ENCODE measurements at regions not wholly inside any gene's neighbourhood (a gene's known extent, or its start where the extent isn't known, plus 50 kb on each side); places are given as distances from the start of the nearest gene placed in this dataset.

DNA sequence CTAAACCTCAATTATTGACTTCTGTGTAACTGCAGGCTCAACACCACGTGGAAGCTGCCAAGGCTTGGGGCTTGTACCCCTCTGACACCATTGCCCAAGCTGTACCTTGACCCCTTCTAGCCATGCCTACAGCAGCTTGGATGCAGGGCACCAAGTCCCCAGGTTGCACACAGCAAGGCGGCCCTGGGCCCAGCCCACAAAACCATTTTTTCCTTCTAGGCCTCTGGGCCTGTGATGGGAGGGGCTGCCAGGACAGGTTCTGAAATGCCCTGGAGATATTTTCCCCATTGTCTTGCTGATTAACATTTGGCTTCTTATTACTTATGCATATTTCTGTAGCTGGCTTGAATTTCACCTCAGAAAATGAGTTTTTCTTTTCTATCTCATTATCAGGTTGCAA, 610.0 kb upstream of the LRRN3 start:
- Histone ChIP-seq H3K9me3 (no peaks in the 10 kb centered on the region), H3K36me3 (ENCODE audit: insufficient read depth in 1 of 2, low read depth in 1 of 2) (no peaks in the 10 kb centered on the region), H3K4me3 (no peak overlapping the region), H3K27me3 (ENCODE audit: insufficient read depth in 3 of 3, low read length in 2 of 3) (no peaks in the 10 kb centered on the region), H3K4me1 (no peaks in the 10 kb centered on the region), H3K27ac (no peak overlapping the region)
- DNase-seq = no peak
- intact Hi-C loops (cut with DNase I) = no loop called here
- no peak for ATAC-seq
- TF ChIP-seq, protein P1, sequence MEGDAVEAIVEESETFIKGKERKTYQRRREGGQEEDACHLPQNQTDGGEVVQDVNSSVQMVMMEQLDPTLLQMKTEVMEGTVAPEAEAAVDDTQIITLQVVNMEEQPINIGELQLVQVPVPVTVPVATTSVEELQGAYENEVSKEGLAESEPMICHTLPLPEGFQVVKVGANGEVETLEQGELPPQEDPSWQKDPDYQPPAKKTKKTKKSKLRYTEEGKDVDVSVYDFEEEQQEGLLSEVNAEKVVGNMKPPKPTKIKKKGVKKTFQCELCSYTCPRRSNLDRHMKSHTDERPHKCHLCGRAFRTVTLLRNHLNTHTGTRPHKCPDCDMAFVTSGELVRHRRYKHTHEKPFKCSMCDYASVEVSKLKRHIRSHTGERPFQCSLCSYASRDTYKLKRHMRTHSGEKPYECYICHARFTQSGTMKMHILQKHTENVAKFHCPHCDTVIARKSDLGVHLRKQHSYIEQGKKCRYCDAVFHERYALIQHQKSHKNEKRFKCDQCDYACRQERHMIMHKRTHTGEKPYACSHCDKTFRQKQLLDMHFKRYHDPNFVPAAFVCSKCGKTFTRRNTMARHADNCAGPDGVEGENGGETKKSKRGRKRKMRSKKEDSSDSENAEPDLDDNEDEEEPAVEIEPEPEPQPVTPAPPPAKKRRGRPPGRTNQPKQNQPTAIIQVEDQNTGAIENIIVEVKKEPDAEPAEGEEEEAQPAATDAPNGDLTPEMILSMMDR (IDR thresholded peaks at IDR 0.05) = no peak
- 80 to 93% (median 81%) methylated on average over 2 of the region's 2 CpGs for WGBS, 3 donors

DNA sequence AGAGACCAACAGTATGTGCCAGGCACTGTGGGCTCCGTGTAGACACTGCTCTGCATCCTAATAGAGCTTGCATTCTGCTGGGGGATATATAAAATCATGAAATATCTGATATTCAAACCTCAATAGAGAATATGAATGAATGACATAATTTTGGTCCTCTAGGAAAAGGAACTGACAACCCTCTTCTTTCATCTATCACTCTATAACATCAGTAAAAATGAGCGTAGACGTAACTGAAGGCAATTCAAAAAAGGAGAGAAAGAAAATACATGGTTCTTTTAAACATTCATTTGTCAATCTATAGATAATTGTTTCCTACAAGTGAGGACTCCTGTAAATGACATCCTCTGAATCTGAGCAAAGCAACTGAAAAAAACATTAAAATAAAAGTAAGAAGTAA, 607.4 kb upstream of the LRRN3 start:
- intact Hi-C loops (cut with DNase I) = no loop called here
- 86 to 93% (median 87%) methylated on average over 3 of the region's 3 CpGs for WGBS, 3 donors

DNA sequence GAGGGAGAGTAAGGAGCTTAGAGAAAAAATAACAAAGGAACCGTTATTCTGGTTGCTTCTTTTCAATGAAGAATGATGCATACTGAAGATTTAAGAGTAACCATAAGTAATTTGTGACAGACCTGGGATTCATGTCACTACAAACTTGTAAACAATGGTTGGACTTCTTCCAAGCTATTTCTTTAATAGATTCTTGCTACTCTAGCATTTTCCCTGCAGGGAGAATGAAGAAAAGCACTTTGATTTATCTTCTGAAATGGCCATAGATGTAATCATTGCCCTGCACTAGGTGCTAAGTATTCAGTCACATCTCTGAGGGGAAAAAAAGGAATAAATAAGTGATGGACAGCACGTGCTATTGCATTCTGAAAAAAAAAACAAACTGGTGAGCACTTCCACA, 606.6 kb upstream of the LRRN3 start:
- intact Hi-C loops (cut with DNase I) = no loop called here
- TF ChIP-seq, protein P1 (IDR thresholded peaks at IDR 0.05) = no peak
- Histone ChIP-seq H3K4me3 (no peak overlapping the region), H3K9me3 (no peaks in the 10 kb centered on the region), H3K27ac (no peak overlapping the region), H3K4me1 (no peaks in the 10 kb centered on the region), H3K36me3 (ENCODE audit: insufficient read depth in 1 of 2, low read depth in 1 of 2) (no peaks in the 10 kb centered on the region), H3K27me3 (ENCODE audit: insufficient read depth in 3 of 3, low read length in 2 of 3) (no peaks in the 10 kb centered on the region)
- ATAC-seq (no peak), DNase-seq (no peak)
- WGBS, 3 donors = 49 to 59% (median 58%) methylated on average over 2 of the region's 2 CpGs

More for the DNA sequence above, 607.4 kb upstream of the LRRN3 start:
- no peaks in the 10 kb centered on the region for H3K4me1 ChIP-seq
- TF ChIP-seq, protein P1 (IDR thresholded peaks at IDR 0.05) = no peak
- H3K9me3 ChIP-seq = no peaks in the 10 kb centered on the region
- H3K4me3 ChIP-seq = no peak overlapping the region
- H3K27ac ChIP-seq = no peak overlapping the region
- DNase-seq (no peak), ATAC-seq (no peak)
- no peaks in the 10 kb centered on the region for H3K27me3 ChIP-seq (ENCODE audit: insufficient read depth in 3 of 3, low read length in 2 of 3)
- H3K36me3 ChIP-seq (ENCODE audit: insufficient read depth in 1 of 2, low read depth in 1 of 2) = no peaks in the 10 kb centered on the region

DNA sequence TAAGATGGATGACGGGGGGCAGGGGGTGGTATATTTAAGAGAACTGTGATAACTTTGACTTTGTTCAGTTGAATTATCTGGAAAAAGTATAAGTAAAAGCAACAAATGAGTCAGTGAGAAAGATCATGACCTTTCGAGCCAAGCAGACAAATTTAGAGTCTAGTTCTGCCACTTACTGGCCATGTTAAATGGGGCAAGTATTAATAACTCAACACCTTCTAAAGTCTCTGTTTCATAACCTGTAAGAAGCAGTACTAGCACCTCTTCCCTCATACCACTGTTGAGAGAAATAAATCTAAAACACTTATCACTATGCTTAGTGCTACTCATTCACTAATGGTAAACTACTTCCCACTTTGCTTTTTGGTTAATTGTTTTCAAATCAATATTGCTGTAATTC, 604.4 kb upstream of the LRRN3 start:
- Histone ChIP-seq H3K4me3 (no peak overlapping the region), H3K36me3 (ENCODE audit: insufficient read depth in 1 of 2, low read depth in 1 of 2) (no peaks in the 10 kb centered on the region), H3K4me1 (no peaks in the 10 kb centered on the region), H3K27ac (no peak overlapping the region), H3K27me3 (ENCODE audit: insufficient read depth in 3 of 3, low read length in 2 of 3) (no peaks in the 10 kb centered on the region), H3K9me3 (no peaks in the 10 kb centered on the region)
- DNase-seq (no peak), ATAC-seq (no peak)
- intact Hi-C loops (cut with DNase I) = no loop called here
- WGBS, 3 donors = 89 to 94% (median 91%) methylated on average over 2 of the region's 2 CpGs
- TF ChIP-seq, protein P1 (IDR thresholded peaks at IDR 0.05) = no peak

DNA sequence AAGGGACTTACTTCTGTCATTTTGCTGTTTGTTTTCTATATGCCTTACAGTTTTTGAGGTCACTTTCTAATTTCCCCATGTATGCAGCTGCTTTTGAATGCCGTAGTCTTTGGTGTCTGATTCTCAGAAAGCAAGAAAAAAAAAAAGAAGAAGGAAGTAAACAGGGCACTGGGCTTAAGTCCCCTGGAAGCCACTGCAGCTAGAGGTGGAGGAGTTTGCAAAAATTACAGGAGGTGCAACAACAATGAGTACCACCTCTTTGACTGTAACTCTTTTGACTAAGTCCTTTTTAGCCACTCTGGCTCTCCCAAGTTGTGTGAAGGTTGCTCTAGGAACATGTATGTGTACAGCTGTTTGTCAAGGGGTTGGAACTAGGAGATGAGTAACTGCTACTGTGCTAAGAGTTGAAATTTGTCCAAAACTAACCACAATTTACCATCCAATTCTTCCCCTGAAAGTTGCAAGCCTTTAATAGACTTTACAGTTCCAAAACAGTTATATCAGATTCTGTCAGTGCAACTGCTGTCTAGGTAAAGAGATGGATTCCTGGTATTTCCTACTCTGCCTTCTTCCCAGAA, 588.0 kb upstream of the LRRN3 start:
- DNase-seq = no peak
- 60 to 70% (median 65%) methylated on average over 1 of the region's 1 CpG for WGBS, 3 donors
- Histone ChIP-seq H3K27me3 (ENCODE audit: insufficient read depth in 3 of 3, low read length in 2 of 3) (no peaks in the 10 kb centered on the region), H3K27ac (no peak overlapping the region), H3K36me3 (ENCODE audit: insufficient read depth in 1 of 2, low read depth in 1 of 2) (no peaks in the 10 kb centered on the region), H3K9me3 (no peaks in the 10 kb centered on the region), H3K4me1 (no peaks in the 10 kb centered on the region), H3K4me3 (no peak overlapping the region)
- intact Hi-C loops (cut with DNase I) = no loop called here
- no peak for ATAC-seq
- TF ChIP-seq, protein P1 (IDR thresholded peaks at IDR 0.05) = no peak
